ENCODE measurements at regions not wholly inside any gene's neighbourhood (a gene's known extent, or its start where the extent isn't known, plus 50 kb on each side); places are given as distances from the start of the nearest gene placed in this dataset.

GRCh38 chr13:24041651-24042225, 118.8 kb upstream of the SPATA13 start:
- Histone ChIP-seq H3K4me3 (ENCODE audit: low read length in 3 of 3) (no peak overlapping the region), H3K27ac (ENCODE audit: low read depth, low read length) (no peak overlapping the region)

GRCh38 chr13:24042710-24043440, 117.6 kb upstream of the SPATA13 start:
- Histone ChIP-seq H3K36me3 (ENCODE audit: control insufficient read depth in 3 of 3, insufficient read depth in 3 of 3, low read length in 3 of 3) (no peaks in the 10 kb centered on the region), H3K4me3 (ENCODE audit: low read length in 3 of 3) (no peak overlapping the region), H3K27me3 (ENCODE audit: control insufficient read depth in 3 of 3, insufficient read depth in 3 of 3, low read length in 3 of 3) (no peaks in the 10 kb centered on the region), H3K27ac (ENCODE audit: low read depth, low read length) (no peak overlapping the region), H3K9me3 (ENCODE audit: control insufficient read depth in 3 of 3, low read length in 3 of 3) (no peaks in the 10 kb centered on the region), H3K9ac (ENCODE audit: low read depth in 1 of 3, low read length in 3 of 3) (no peak overlapping the region), H3K4me1 (ENCODE audit: control insufficient read depth in 3 of 3, insufficient read depth in 3 of 3, low read length in 3 of 3) (peaks cover 0 to 3% (median 2%) of the 10 kb centered on the region in 3 donors)

More at GRCh38 chr13:24041651-24042225, 118.8 kb upstream of the SPATA13 start:
- Histone ChIP-seq H3K9ac (ENCODE audit: low read depth in 1 of 3, low read length in 3 of 3) (no peak overlapping the region), H3K4me1 (ENCODE audit: control insufficient read depth in 3 of 3, insufficient read depth in 3 of 3, low read length in 3 of 3) (peaks cover 0 to 3% (median 2%) of the 10 kb centered on the region in 3 donors), H3K9me3 (ENCODE audit: control insufficient read depth in 3 of 3, low read length in 3 of 3) (no peaks in the 10 kb centered on the region), H3K36me3 (ENCODE audit: control insufficient read depth in 3 of 3, insufficient read depth in 3 of 3, low read length in 3 of 3) (no peaks in the 10 kb centered on the region), H3K27me3 (ENCODE audit: control insufficient read depth in 3 of 3, insufficient read depth in 3 of 3, low read length in 3 of 3) (no peaks in the 10 kb centered on the region)

- Histone ChIP-seq H3K27me3 (ENCODE audit: control insufficient read depth in 3 of 3, insufficient read depth in 3 of 3, low read length in 3 of 3) (no peaks in the 10 kb centered on the region), H3K9me3 (ENCODE audit: control insufficient read depth in 3 of 3, low read length in 3 of 3) (no peaks in the 10 kb centered on the region), H3K4me3 (ENCODE audit: low read length in 3 of 3) (no peak overlapping the region), H3K27ac (ENCODE audit: low read depth, low read length) (no peak overlapping the region), H3K4me1 (ENCODE audit: control insufficient read depth in 3 of 3, insufficient read depth in 3 of 3, low read length in 3 of 3) (peaks cover 0 to 3% (median 2%) of the 10 kb centered on the region in 3 donors), H3K36me3 (ENCODE audit: control insufficient read depth in 3 of 3, insufficient read depth in 3 of 3, low read length in 3 of 3) (no peaks in the 10 kb centered on the region), H3K9ac (ENCODE audit: low read depth in 1 of 3, low read length in 3 of 3) (no peak overlapping the region)
Measured at GRCh38 chr13:24043590-24044350, 116.8 kb upstream of the SPATA13 start.

GRCh38 chr13:24045597-24045996, 114.9 kb upstream of the SPATA13 start:
- no peaks in the 10 kb centered on the region for H3K36me3 ChIP-seq (ENCODE audit: control insufficient read depth in 3 of 3, insufficient read depth in 3 of 3, low read length in 3 of 3)

GRCh38 chr13:24050292-24050711, 110.2 kb upstream of the SPATA13 start:
- Histone ChIP-seq H3K4me1 (ENCODE audit: control insufficient read depth in 3 of 3, insufficient read depth in 3 of 3, low read length in 3 of 3) (peaks cover 11 to 16% (median 15%) of the 10 kb centered on the region in 3 donors), H3K27me3 (ENCODE audit: control insufficient read depth in 3 of 3, insufficient read depth in 3 of 3, low read length in 3 of 3) (peaks cover 0 to 2% (median 0%) of the 10 kb centered on the region in 3 donors), H3K9me3 (ENCODE audit: control insufficient read depth in 3 of 3, low read length in 3 of 3) (no peaks in the 10 kb centered on the region), H3K9ac (ENCODE audit: low read depth in 1 of 3, low read length in 3 of 3) (no peak overlapping the region), H3K27ac (ENCODE audit: low read depth, low read length) (no peak overlapping the region), H3K36me3 (ENCODE audit: control insufficient read depth in 3 of 3, insufficient read depth in 3 of 3, low read length in 3 of 3) (no peaks in the 10 kb centered on the region), H3K4me3 (ENCODE audit: low read length in 3 of 3) (no peak overlapping the region)

More at GRCh38 chr13:24045597-24045996, 114.9 kb upstream of the SPATA13 start:
- Histone ChIP-seq H3K9me3 (ENCODE audit: control insufficient read depth in 3 of 3, low read length in 3 of 3) (no peaks in the 10 kb centered on the region), H3K9ac (ENCODE audit: low read depth in 1 of 3, low read length in 3 of 3) (no peak overlapping the region), H3K27me3 (ENCODE audit: control insufficient read depth in 3 of 3, insufficient read depth in 3 of 3, low read length in 3 of 3) (no peaks in the 10 kb centered on the region), H3K27ac (ENCODE audit: low read depth, low read length) (no peak overlapping the region), H3K4me1 (ENCODE audit: control insufficient read depth in 3 of 3, insufficient read depth in 3 of 3, low read length in 3 of 3) (peaks cover 4 to 7% (median 5%) of the 10 kb centered on the region in 3 donors), H3K4me3 (ENCODE audit: low read length in 3 of 3) (no peak overlapping the region)

- Histone ChIP-seq H3K4me1 (ENCODE audit: control insufficient read depth in 3 of 3, insufficient read depth in 3 of 3, low read length in 3 of 3) (peaks cover 11 to 16% (median 12%) of the 10 kb centered on the region in 3 donors), H3K9ac (ENCODE audit: low read depth in 1 of 3, low read length in 3 of 3) (no peak overlapping the region), H3K27ac (ENCODE audit: low read depth, low read length) (no peak overlapping the region), H3K27me3 (ENCODE audit: control insufficient read depth in 3 of 3, insufficient read depth in 3 of 3, low read length in 3 of 3) (peaks cover 0 to 2% (median 0%) of the 10 kb centered on the region in 3 donors), H3K36me3 (ENCODE audit: control insufficient read depth in 3 of 3, insufficient read depth in 3 of 3, low read length in 3 of 3) (no peaks in the 10 kb centered on the region), H3K4me3 (ENCODE audit: low read length in 3 of 3) (no peak overlapping the region), H3K9me3 (ENCODE audit: control insufficient read depth in 3 of 3, low read length in 3 of 3) (no peaks in the 10 kb centered on the region)
Measured at GRCh38 chr13:24050796-24051715, 109.5 kb upstream of the SPATA13 start.

- Histone ChIP-seq H3K36me3 (ENCODE audit: control insufficient read depth in 3 of 3, insufficient read depth in 3 of 3, low read length in 3 of 3) (no peaks in the 10 kb centered on the region), H3K9ac (ENCODE audit: low read depth in 1 of 3, low read length in 3 of 3) (no peak overlapping the region), H3K27me3 (ENCODE audit: control insufficient read depth in 3 of 3, insufficient read depth in 3 of 3, low read length in 3 of 3) (peaks cover 0 to 2% (median 0%) of the 10 kb centered on the region in 3 donors), H3K27ac (ENCODE audit: low read depth, low read length) (no peak overlapping the region), H3K4me3 (ENCODE audit: low read length in 3 of 3) (no peak overlapping the region), H3K9me3 (ENCODE audit: control insufficient read depth in 3 of 3, low read length in 3 of 3) (no peaks in the 10 kb centered on the region), H3K4me1 (ENCODE audit: control insufficient read depth in 3 of 3, insufficient read depth in 3 of 3, low read length in 3 of 3) (peaks cover 11 to 16% (median 12%) of the 10 kb centered on the region in 3 donors)
Measured at GRCh38 chr13:24052547-24053518, 107.7 kb upstream of the SPATA13 start.

- H3K4me3 ChIP-seq (ENCODE audit: low read length in 3 of 3), result no peak overlapping the region
- peaks cover 0 to 2% (median 0%) of the 10 kb centered on the region in 3 donors for H3K27me3 ChIP-seq (ENCODE audit: control insufficient read depth in 3 of 3, insufficient read depth in 3 of 3, low read length in 3 of 3)
- peaks cover 11 to 16% (median 12%) of the 10 kb centered on the region in 3 donors for H3K4me1 ChIP-seq (ENCODE audit: control insufficient read depth in 3 of 3, insufficient read depth in 3 of 3, low read length in 3 of 3)
- no peak overlapping the region for H3K9ac ChIP-seq (ENCODE audit: low read depth in 1 of 3, low read length in 3 of 3)
- no peak overlapping the region for H3K27ac ChIP-seq (ENCODE audit: low read depth, low read length)
- H3K36me3 ChIP-seq (ENCODE audit: control insufficient read depth in 3 of 3, insufficient read depth in 3 of 3, low read length in 3 of 3), result no peaks in the 10 kb centered on the region
- H3K9me3 ChIP-seq (ENCODE audit: control insufficient read depth in 3 of 3, low read length in 3 of 3), result no peaks in the 10 kb centered on the region
Measured at GRCh38 chr13:24053519-24054251, 106.8 kb upstream of the SPATA13 start.

Measured in skeletal muscle tissue (tissue), 3 donors.